Stomach (tissue), 8 donors: ENCODE measurements at regions not wholly inside any gene's neighbourhood (a gene's known extent, or its start where the extent isn't known, plus 50 kb on each side); places are given as distances from the start of the nearest gene placed in this dataset.

Experiments used
- DNase-seq, 2 donors: peaks; one replicate each; pipeline versions ENCODE4 v3.0.0 to v3.0.0-alpha.2; 2013 to 2019
- H3K27ac ChIP-seq, 5 donors: fragments of 200-600 bp in 4 of 5; sonication (generic) in 4 of 5; one replicate each; pipeline ENCODE4 v1.5.1; 2013 to 2019; ENCODE audit warnings: mild to moderate bottlenecking in 1 of 5, moderate library complexity in 1 of 5
- H3K27me3 ChIP-seq, 3 donors: fragments of 200-600 bp; sonication (generic); one replicate each; pipeline ENCODE4 v1.5.1; 2017 to 2019; ENCODE audit warnings: mixed run types in 1 of 3
- H3K36me3 ChIP-seq, 4 donors: fragments of 200-600 bp; sonication (generic); 1 replicate in 3 of 4; 2 replicates in 1 of 4; pipeline ENCODE4 v1.5.1; 2016 to 2019
- H3K4me1 ChIP-seq, 4 donors: fragments of 200-600 bp; sonication (generic); one replicate each; pipeline ENCODE4 v1.5.1; 2016 to 2019
- H3K4me3 ChIP-seq, 4 donors: fragments of 200-600 bp; sonication (generic) in 3 of 4; one replicate each; pipeline ENCODE4 v1.5.1; 2016 to 2019; ENCODE audit warnings: mild to moderate bottlenecking in 1 of 4
- H3K9me3 ChIP-seq, 4 donors: fragments of 200-600 bp; sonication (generic); one replicate each; pipeline ENCODE4 v1.5.1; 2016 to 2019
- CTCF ChIP-seq, 7 experiments: fragments of 450-650 bp in 4 of 7; fragments of 200-600 bp in 3 of 7; sonication (generic) in 3 of 7; IDR thresholded peaks; one replicate each; pipeline ENCODE4 v1.5.1; 2016 to 2019; ENCODE audit warnings: antibody characterized with exemption in 7 of 7, control low read depth in 2 of 7, mild to moderate bottlenecking in 1 of 7
- EP300 ChIP-seq: sonication (generic); formaldehyde crosslinking; IDR thresholded peaks from one replicate; pipeline ENCODE4 v1.6.1; 2017; ENCODE audit warnings: antibody characterized with exemption
- POLR2A ChIP-seq, 4 donors: fragments of 450-650 bp; IDR thresholded peaks; one replicate each; pipeline ENCODE4 v1.6.1; 2016; ENCODE audit warnings: antibody characterized with exemption in 4 of 4, control low read depth in 2 of 4, mild to moderate bottlenecking in 1 of 4, moderate library complexity in 1 of 4
- POLR2AphosphoS5 ChIP-seq, 3 donors: sonication (generic); formaldehyde crosslinking; IDR thresholded peaks; one replicate each; pipeline ENCODE4 v1.6.1; 2016; ENCODE audit warnings: antibody characterized with exemption in 3 of 3
- whole genome bisulfite sequencing, 5 donors: extraction: QIAGEN DNeasy Blood & Tissue Kit in 3 of 5; methylation state at CpG; one replicate each; pipeline versions ENCODE4 v1.1.5 to v1.1.7; 2013 to 2018; 5-methylcytosine and 5-hydroxymethylcytosine counted together
- intact Hi-C: fragments of 100-400 bp; cut with DNase I; formaldehyde crosslinking; loops from one replicate; pipeline ENCODE4 v1.15.1; 2023; ENCODE audit warnings: low total_unique reads
- donor health status: healthy with polysubstance abuse.
- donor health status: Bipolar disorder and iron deficiency.
- donor health status: healthy.

DNA sequence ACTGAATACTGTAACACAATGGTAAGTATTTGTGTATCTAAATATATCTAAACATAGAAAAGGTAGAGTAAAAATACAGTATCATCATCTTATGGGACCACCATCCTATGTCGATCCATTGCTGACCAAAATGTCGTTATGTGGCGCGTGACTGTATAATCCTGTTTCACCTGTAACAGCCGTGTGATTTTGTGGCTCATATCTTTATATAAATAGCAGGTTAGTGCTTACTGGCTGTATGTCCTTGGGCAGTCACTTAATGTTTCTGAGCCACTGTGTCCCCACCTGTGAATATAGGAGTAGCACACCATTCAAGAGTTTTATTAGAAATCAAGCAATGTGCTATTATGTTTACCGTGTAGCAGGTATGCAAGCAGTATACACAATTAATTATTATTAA lies 226.2 kb upstream of the FAT1 start:
- no peak for DNase-seq
- intact Hi-C loops, result no loop called here
- H3K27me3 ChIP-seq, result no peaks in the 10 kb centered on the region
- TF ChIP-seq CTCF (IDR thresholded peaks at IDR 0.05) (no peak), POLR2A (IDR thresholded peaks at IDR 0.05) (no peak), EP300 (no peak), POLR2AphosphoS5 (IDR thresholded peaks at IDR 0.05) (no peak)
- no peak overlapping the region for H3K27ac ChIP-seq
- peaks cover 0 to 5% (median 0%) of the 10 kb centered on the region in 4 donors for H3K4me1 ChIP-seq
- no peaks in the 10 kb centered on the region for H3K9me3 ChIP-seq
- WGBS, 5 donors, result 80 to 89% (median 83%) methylated on average over 6 of the region's 6 CpGs
- no peaks in the 10 kb centered on the region for H3K36me3 ChIP-seq
- no peak overlapping the region for H3K4me3 ChIP-seq

DNA sequence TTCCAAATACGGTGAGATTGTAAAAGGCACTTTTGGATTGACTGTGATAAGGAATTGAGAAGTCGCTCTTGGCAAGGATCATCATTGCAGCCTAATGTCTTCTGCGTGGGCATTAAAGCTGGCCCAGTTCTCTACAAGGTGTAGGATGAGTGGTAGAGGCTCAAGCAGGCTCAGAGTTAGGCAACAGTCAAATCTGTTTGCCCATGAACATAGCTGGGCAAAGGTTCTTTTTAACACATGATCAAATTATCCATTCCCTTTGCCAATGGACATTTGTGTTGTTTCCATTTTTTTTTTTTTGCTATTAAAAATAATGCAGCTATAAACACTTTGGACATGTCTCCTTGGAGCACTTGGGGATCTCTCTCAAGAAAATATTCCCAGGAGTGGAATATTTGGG lies 229.1 kb upstream of the FAT1 start:
- no peak overlapping the region for H3K27ac ChIP-seq
- H3K36me3 ChIP-seq, result no peaks in the 10 kb centered on the region
- intact Hi-C loops, result no loop called here
- WGBS, 5 donors, result 80 to 97% (median 89%) methylated on average over 3 of the region's 3 CpGs
- no peaks in the 10 kb centered on the region for H3K27me3 ChIP-seq
- DNase-seq, result no peak
- no peaks in the 10 kb centered on the region for H3K9me3 ChIP-seq
- H3K4me1 ChIP-seq, result peaks cover 0 to 5% (median 0%) of the 10 kb centered on the region in 4 donors
- no peak overlapping the region for H3K4me3 ChIP-seq
- TF ChIP-seq EP300 (no peak), CTCF (IDR thresholded peaks at IDR 0.05) (no peak), POLR2AphosphoS5 (IDR thresholded peaks at IDR 0.05) (no peak), POLR2A (IDR thresholded peaks at IDR 0.05) (no peak)

DNA sequence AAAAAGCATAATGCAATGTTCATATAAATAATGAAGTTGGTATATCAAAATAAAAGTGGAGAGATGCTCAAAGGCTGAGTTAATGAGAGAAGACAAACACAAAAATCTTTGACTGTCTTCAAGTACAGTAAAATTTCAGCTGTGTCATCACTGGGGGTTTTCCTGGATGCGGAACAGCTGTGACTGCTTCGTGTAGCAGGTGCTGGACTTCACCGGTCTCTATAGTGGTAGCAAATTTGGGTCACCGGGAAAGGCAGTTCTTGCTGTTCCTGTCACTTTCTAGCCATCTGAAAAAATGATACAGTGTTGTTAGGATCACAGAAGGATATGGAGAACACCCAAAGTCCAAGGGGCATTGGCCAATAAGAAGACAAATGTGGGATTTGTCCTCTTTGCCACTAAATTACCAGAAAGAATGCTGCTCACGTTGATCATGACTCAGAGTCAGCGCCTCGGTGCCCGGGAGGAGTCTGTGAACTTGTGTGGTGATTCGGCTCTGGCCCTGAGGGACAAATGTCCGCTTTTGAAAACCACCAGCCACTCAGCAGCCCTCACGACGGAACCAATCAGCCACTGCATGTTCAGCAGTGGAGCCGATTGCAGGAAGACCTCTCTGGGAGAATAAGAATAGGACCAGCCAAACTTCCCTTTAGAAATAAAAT lies 230.1 kb upstream of the FAT1 start:
- Histone ChIP-seq H3K27me3 (no peaks in the 10 kb centered on the region), H3K27ac (no peak overlapping the region), H3K4me1 (peaks cover 0 to 4% (median 0%) of the 10 kb centered on the region in 4 donors), H3K36me3 (no peaks in the 10 kb centered on the region), H3K9me3 (no peaks in the 10 kb centered on the region), H3K4me3 (no peak overlapping the region)
- DNase-seq, result no peak
- TF ChIP-seq POLR2A (IDR thresholded peaks at IDR 0.05) (no peak), EP300 (no peak), CTCF (IDR thresholded peaks at IDR 0.05) (no peak), POLR2AphosphoS5 (IDR thresholded peaks at IDR 0.05) (no peak)
- intact Hi-C loops, result no loop called here
- 78 to 87% (median 84%) methylated on average over 13 of the region's 13 CpGs for WGBS, 5 donors

DNA sequence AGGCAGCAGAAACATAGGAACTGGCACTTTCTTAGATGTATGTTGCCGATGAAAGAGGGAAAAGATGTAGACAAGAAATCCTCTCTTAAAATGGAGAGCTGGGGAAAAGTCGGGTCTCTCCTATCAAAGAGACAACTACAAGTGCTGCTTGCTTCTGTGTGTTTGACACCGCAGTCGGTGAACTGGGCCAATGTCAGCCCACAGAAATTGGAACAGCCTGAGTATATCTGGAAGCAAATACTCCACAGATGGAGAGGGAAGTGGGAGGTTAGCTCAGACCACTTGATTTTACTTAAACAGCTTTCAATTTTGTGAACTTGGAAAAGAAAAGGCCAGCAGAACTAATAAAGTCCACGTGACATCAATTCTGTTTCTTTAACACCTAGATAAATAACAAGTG lies 230.9 kb upstream of the FAT1 start:
- TF ChIP-seq EP300 (no peak), POLR2A (IDR thresholded peaks at IDR 0.05) (no peak), CTCF (IDR thresholded peaks at IDR 0.05) (no peak)
- no peaks in the 10 kb centered on the region for H3K4me1 ChIP-seq
- no peaks in the 10 kb centered on the region for H3K36me3 ChIP-seq
- no peak overlapping the region for H3K4me3 ChIP-seq
- H3K9me3 ChIP-seq, result no peaks in the 10 kb centered on the region
- no peaks in the 10 kb centered on the region for H3K27me3 ChIP-seq
- intact Hi-C loops, result no loop called here
- H3K27ac ChIP-seq, result no peak overlapping the region
- WGBS, 5 donors, result 70 to 84% (median 77%) methylated on average over 5 of the region's 5 CpGs
- DNase-seq, result peak in 1 of 2 donors; percentile 26
